Liver (tissue), 8 donors: ENCODE measurements at regions not wholly inside any gene's neighbourhood (a gene's known extent, or its start where the extent isn't known, plus 50 kb on each side); places are given as distances from the start of the nearest gene placed in this dataset.

Experiments used
- DNase-seq: peaks from one replicate; pipeline ENCODE4 v3.0.0-alpha.2; 2017; ENCODE audit warnings: low spot score
- H3K27ac ChIP-seq, 2 donors: one replicate each; pipeline ENCODE4 v1.7.0; 2013; ENCODE audit warnings: inconsistent platforms in 2 of 2, low read length in 2 of 2, control low read depth in 1 of 2, low read depth in 1 of 2, mild to moderate bottlenecking in 1 of 2
- H3K27me3 ChIP-seq, 4 donors: one replicate each; pipeline versions ENCODE4 v1.6.1 to v1.7.0; 2013; ENCODE audit warnings: low read length in 3 of 4, inconsistent platforms in 1 of 4, mild to moderate bottlenecking in 1 of 4, moderate library complexity in 1 of 4; ENCODE audit not compliant: control insufficient read depth in 4 of 4, insufficient read depth in 4 of 4
- H3K36me3 ChIP-seq, 4 donors: one replicate each; pipeline versions ENCODE4 v1.6.1 to v1.7.0; 2013; ENCODE audit warnings: low read length in 3 of 4, mild to moderate bottlenecking in 3 of 4, low read depth in 1 of 4, moderate library complexity in 1 of 4; ENCODE audit not compliant: control insufficient read depth in 4 of 4, insufficient read depth in 3 of 4
- H3K4me1 ChIP-seq, 4 donors: one replicate each; pipeline versions ENCODE4 v1.6.1 to v1.7.0; 2013; ENCODE audit warnings: low read length in 3 of 4, mild to moderate bottlenecking in 3 of 4, moderate library complexity in 1 of 4; ENCODE audit not compliant: control insufficient read depth in 4 of 4, insufficient read depth in 4 of 4
- H3K4me3 ChIP-seq, 3 donors: one replicate each; pipeline versions ENCODE4 v1.6.1 to v1.7.0; 2013; ENCODE audit warnings: low read length in 3 of 3, control low read depth in 1 of 3, low read depth in 1 of 3, mild to moderate bottlenecking in 1 of 3
- H3K9ac ChIP-seq, 2 donors: one replicate each; pipeline ENCODE4 v1.7.0; 2013; ENCODE audit warnings: low read length in 2 of 2, mild to moderate bottlenecking in 2 of 2, moderate library complexity in 2 of 2, control low read depth in 1 of 2, low read depth in 1 of 2
- H3K9me3 ChIP-seq, 4 donors: one replicate each; pipeline versions ENCODE4 v1.6.1 to v1.7.0; 2013; ENCODE audit warnings: low read length in 3 of 4; ENCODE audit not compliant: control insufficient read depth in 4 of 4
- EGR1 ChIP-seq, 2 donors: IDR thresholded peaks; 2 replicates each; pipeline ENCODE4 v1.6.1; 2016 to 2018; ENCODE audit warnings: antibody characterized with exemption in 2 of 2, low read depth in 2 of 2
- FOXA1 ChIP-seq: IDR thresholded peaks from 2 replicates; pipeline ENCODE4 v1.6.1; 2016; ENCODE audit warnings: antibody characterized with exemption
- FOXA2 ChIP-seq: IDR thresholded peaks from 2 replicates; pipeline ENCODE4 v1.6.1; 2016; ENCODE audit warnings: antibody characterized with exemption
- GABPA ChIP-seq, 2 donors: IDR thresholded peaks in 1 of 2; conservative IDR thresholded peaks in 1 of 2; 2 replicates each; pipeline ENCODE4 v1.6.1; 2016; ENCODE audit warnings: antibody characterized with exemption in 2 of 2, mild to moderate bottlenecking in 1 of 2, moderate library complexity in 1 of 2
- HNF4G ChIP-seq: IDR thresholded peaks from 2 replicates; pipeline ENCODE4 v1.6.1; 2016; ENCODE audit warnings: antibody characterized with exemption
- JUND ChIP-seq, 2 donors: IDR thresholded peaks; 2 replicates each; pipeline ENCODE4 v1.6.1; 2016; ENCODE audit warnings: antibody characterized with exemption in 2 of 2
- NR2F2 ChIP-seq: IDR thresholded peaks from 2 replicates; pipeline ENCODE4 v1.6.1; 2016; ENCODE audit warnings: antibody characterized with exemption
- RAD21 ChIP-seq, 2 donors: IDR thresholded peaks; 2 replicates each; pipeline ENCODE4 v1.6.1; 2016; ENCODE audit warnings: antibody characterized with exemption in 2 of 2, mild to moderate bottlenecking in 2 of 2
- RXRA ChIP-seq, 2 donors: IDR thresholded peaks; 2 replicates each; pipeline ENCODE4 v1.6.1; 2017 to 2018; ENCODE audit warnings: antibody characterized with exemption in 2 of 2, mild to moderate bottlenecking in 1 of 2
- SP1 ChIP-seq: IDR thresholded peaks from 2 replicates; pipeline ENCODE4 v1.6.1; 2018; ENCODE audit warnings: antibody characterized with exemption, mild to moderate bottlenecking
- TAF1 ChIP-seq: conservative IDR thresholded peaks from 2 replicates; pipeline ENCODE4 v1.6.1; 2016; ENCODE audit warnings: antibody characterized with exemption, mild to moderate bottlenecking
- YY1 ChIP-seq: IDR thresholded peaks from 2 replicates; pipeline ENCODE4 v1.6.1; 2016; ENCODE audit warnings: antibody characterized with exemption, mild to moderate bottlenecking
- WGBS: extraction: QIAGEN DNeasy Blood & Tissue Kit; methylation state at CpG from one replicate; pipeline ENCODE4 v1.1.7; 2013; 5-methylcytosine and 5-hydroxymethylcytosine counted together
- TF ChIP-seq, protein P1 (sequence below): IDR thresholded peaks from 2 replicates; pipeline ENCODE4 v1.6.1; 2016; ENCODE audit warnings: antibody characterized with exemption
- TF ChIP-seq, protein P2 (sequence below): fragments of 150-350 bp; IDR thresholded peaks from 2 replicates; pipeline ENCODE4 v1.5.1; 2017; ENCODE audit warnings: improper control_type of control experiment, low read depth, low read length; ENCODE audit not compliant: missing input control
- TF ChIP-seq, protein P3 (sequence below): IDR thresholded peaks from 2 replicates; pipeline ENCODE4 v1.6.1; 2016; ENCODE audit warnings: antibody characterized with exemption
- TF ChIP-seq, protein P4 (sequence below): IDR thresholded peaks from 2 replicates; pipeline ENCODE4 v1.6.1; 2016; ENCODE audit warnings: antibody characterized with exemption
- TF ChIP-seq, protein P5 (sequence below): IDR thresholded peaks from 2 replicates; pipeline ENCODE4 v1.6.1; 2016; ENCODE audit warnings: antibody characterized with exemption, mild to moderate bottlenecking
- donor health status: healthy.
- donor health status: healthy.
- donor health status: healthy.
- donor health status: healthy.
- donor health status: healthy.

DNA sequence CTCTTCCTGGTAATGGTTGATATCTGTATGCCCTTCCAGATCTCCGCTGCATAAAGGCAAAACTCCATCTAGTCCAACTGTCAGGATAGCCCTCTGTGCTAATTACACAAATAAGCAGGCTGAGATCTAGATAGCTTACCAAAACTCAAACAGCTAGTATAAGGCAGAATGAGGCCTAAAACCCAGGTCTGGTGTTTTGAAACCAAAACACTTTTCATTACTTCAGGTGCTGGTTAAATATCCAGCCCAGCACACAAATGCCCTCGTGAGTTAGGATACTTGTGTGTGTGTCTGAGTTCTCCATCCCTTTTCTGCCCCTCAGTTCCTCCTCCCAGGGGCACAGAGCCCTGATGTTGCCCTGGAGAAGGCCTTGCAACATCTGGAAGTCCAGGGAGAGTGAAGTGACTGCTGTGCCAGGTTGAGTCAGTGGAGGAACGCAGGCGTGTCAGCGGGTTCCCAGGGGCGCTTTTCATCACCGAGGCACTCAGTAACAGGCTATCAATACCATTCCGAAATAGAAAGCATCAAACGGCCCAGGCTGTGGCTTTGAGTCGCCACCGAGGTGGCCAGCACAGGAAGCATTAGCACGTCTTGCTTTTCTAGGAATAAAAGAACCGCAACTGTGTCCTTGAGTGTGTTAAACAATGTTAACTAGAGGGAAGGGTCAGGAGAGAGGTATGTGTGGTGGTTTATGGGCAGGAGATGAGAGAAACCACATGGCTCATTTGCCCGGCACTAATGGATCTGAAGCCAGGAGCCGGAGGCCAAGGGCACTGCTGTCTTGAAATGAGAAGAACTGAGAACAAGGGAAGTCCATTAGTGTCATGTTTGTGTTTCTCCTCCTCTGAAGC lies 90.7 kb upstream of the WLS start:
- H3K4me1 ChIP-seq = peaks cover 0 to 2% (median 0%) of the 10 kb centered on the region in 4 donors
- 83% methylated on average over 15 of the region's 15 CpGs for WGBS
- H3K36me3 ChIP-seq = no peaks in the 10 kb centered on the region
- H3K27me3 ChIP-seq = no peaks in the 10 kb centered on the region
- no peaks in the 10 kb centered on the region for H3K9me3 ChIP-seq
- H3K9ac ChIP-seq = no peak overlapping the region
- DNase-seq = no peak
- H3K4me3 ChIP-seq = no peak overlapping the region
- no peak overlapping the region for H3K27ac ChIP-seq
- TF ChIP-seq, protein P1, sequence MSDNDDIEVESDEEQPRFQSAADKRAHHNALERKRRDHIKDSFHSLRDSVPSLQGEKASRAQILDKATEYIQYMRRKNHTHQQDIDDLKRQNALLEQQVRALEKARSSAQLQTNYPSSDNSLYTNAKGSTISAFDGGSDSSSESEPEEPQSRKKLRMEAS = no peak
- TF ChIP-seq RAD21 (IDR thresholded peaks at IDR 0.05) (no peak), HNF4G (no peak), YY1 (no peak), RXRA (IDR thresholded peaks at IDR 0.05) (no peak), EGR1 (IDR thresholded peaks at IDR 0.05; ENCODE audit: low read depth in 2 of 2) (no peak), NR2F2 (no peak), FOXA1 (no peak), GABPA (IDR thresholded peaks at IDR 0.05 in 1 of 2, conservative IDR thresholded peaks at IDR 0.05 in 1 of 2) (no peak), JUND (IDR thresholded peaks at IDR 0.05) (no peak), TAF1 (no peak), FOXA2 (no peak)
- TF ChIP-seq, protein P2, sequence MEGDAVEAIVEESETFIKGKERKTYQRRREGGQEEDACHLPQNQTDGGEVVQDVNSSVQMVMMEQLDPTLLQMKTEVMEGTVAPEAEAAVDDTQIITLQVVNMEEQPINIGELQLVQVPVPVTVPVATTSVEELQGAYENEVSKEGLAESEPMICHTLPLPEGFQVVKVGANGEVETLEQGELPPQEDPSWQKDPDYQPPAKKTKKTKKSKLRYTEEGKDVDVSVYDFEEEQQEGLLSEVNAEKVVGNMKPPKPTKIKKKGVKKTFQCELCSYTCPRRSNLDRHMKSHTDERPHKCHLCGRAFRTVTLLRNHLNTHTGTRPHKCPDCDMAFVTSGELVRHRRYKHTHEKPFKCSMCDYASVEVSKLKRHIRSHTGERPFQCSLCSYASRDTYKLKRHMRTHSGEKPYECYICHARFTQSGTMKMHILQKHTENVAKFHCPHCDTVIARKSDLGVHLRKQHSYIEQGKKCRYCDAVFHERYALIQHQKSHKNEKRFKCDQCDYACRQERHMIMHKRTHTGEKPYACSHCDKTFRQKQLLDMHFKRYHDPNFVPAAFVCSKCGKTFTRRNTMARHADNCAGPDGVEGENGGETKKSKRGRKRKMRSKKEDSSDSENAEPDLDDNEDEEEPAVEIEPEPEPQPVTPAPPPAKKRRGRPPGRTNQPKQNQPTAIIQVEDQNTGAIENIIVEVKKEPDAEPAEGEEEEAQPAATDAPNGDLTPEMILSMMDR = no peak
- TF ChIP-seq, protein P3, sequence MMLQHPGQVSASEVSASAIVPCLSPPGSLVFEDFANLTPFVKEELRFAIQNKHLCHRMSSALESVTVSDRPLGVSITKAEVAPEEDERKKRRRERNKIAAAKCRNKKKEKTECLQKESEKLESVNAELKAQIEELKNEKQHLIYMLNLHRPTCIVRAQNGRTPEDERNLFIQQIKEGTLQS = no peak
- TF ChIP-seq, protein P4, sequence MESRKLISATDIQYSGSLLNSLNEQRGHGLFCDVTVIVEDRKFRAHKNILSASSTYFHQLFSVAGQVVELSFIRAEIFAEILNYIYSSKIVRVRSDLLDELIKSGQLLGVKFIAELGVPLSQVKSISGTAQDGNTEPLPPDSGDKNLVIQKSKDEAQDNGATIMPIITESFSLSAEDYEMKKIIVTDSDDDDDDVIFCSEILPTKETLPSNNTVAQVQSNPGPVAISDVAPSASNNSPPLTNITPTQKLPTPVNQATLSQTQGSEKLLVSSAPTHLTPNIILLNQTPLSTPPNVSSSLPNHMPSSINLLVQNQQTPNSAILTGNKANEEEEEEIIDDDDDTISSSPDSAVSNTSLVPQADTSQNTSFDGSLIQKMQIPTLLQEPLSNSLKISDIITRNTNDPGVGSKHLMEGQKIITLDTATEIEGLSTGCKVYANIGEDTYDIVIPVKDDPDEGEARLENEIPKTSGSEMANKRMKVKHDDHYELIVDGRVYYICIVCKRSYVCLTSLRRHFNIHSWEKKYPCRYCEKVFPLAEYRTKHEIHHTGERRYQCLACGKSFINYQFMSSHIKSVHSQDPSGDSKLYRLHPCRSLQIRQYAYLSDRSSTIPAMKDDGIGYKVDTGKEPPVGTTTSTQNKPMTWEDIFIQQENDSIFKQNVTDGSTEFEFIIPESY = no peak

DNA sequence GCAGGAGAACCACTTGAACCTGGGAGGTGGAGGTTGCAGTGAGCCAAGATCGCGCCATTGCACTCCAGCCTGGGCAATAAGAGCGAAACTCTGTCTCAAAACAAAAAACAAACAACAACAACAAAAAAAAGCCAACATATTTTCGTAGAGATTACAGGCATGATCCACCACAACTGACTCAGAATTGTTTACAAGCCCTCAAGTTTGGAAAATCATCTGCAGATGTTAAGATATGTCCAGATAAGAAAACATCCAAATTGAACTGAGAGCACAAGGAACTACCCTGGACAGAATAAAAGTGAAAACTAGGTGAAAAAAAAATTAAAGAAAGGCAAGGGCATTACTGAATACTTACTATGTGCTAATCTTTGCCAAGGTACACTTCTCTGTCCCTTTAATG lies 89.8 kb upstream of the WLS start:
- Histone ChIP-seq H3K4me1 (peaks cover 0 to 2% (median 0%) of the 10 kb centered on the region in 4 donors), H3K27me3 (no peaks in the 10 kb centered on the region), H3K4me3 (no peak overlapping the region), H3K36me3 (no peaks in the 10 kb centered on the region), H3K9me3 (no peaks in the 10 kb centered on the region), H3K27ac (no peak overlapping the region), H3K9ac (no peak overlapping the region)
- no peak for TF ChIP-seq SP1
- TF ChIP-seq FOXA2 = no peak
- TF ChIP-seq TAF1 = no peak
- TF ChIP-seq RXRA (IDR thresholded peaks at IDR 0.05) = no peak
- TF ChIP-seq FOXA1 = no peak
- TF ChIP-seq RAD21 (IDR thresholded peaks at IDR 0.05) = no peak
- TF ChIP-seq, protein P3 = no peak
- TF ChIP-seq, protein P5, sequence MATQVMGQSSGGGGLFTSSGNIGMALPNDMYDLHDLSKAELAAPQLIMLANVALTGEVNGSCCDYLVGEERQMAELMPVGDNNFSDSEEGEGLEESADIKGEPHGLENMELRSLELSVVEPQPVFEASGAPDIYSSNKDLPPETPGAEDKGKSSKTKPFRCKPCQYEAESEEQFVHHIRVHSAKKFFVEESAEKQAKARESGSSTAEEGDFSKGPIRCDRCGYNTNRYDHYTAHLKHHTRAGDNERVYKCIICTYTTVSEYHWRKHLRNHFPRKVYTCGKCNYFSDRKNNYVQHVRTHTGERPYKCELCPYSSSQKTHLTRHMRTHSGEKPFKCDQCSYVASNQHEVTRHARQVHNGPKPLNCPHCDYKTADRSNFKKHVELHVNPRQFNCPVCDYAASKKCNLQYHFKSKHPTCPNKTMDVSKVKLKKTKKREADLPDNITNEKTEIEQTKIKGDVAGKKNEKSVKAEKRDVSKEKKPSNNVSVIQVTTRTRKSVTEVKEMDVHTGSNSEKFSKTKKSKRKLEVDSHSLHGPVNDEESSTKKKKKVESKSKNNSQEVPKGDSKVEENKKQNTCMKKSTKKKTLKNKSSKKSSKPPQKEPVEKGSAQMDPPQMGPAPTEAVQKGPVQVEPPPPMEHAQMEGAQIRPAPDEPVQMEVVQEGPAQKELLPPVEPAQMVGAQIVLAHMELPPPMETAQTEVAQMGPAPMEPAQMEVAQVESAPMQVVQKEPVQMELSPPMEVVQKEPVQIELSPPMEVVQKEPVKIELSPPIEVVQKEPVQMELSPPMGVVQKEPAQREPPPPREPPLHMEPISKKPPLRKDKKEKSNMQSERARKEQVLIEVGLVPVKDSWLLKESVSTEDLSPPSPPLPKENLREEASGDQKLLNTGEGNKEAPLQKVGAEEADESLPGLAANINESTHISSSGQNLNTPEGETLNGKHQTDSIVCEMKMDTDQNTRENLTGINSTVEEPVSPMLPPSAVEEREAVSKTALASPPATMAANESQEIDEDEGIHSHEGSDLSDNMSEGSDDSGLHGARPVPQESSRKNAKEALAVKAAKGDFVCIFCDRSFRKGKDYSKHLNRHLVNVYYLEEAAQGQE = no peak
- TF ChIP-seq, protein P4 = no peak
- 95% methylated on average over 4 of the region's 4 CpGs for WGBS
- DNase-seq = no peak
